HUES64 (cell line): ENCODE measurements at regions not wholly inside any gene's neighbourhood (a gene's known extent, or its start where the extent isn't known, plus 50 kb on each side); places are given as distances from the start of the nearest gene placed in this dataset.
"Not testable (repeated sequence)": the region's sequence is repeated elsewhere in the genome, so short reads cannot be mapped to it uniquely, and the experiment has no call there.

Source experiments
- H3K27ac ChIP-seq: 2 replicates; pipeline ENCODE4 v1.7.0; 2013; ENCODE audit warnings: low read depth, low read length, inconsistent platforms
- H3K27me3 ChIP-seq: 2 replicates; pipeline ENCODE4 v1.6.1; 2013; ENCODE audit warnings: mild to moderate bottlenecking, low read length; ENCODE audit not compliant: insufficient read depth
- H3K36me3 ChIP-seq: 2 replicates; pipeline ENCODE4 v1.6.1; 2013; ENCODE audit warnings: mild to moderate bottlenecking, low read length; ENCODE audit not compliant: insufficient read depth
- H3K4me1 ChIP-seq: 2 replicates; pipeline ENCODE4 v1.6.1; 2013; ENCODE audit warnings: mild to moderate bottlenecking, low read length, moderate library complexity; ENCODE audit not compliant: insufficient read depth
- H3K4me3 ChIP-seq: 2 replicates; pipeline ENCODE4 v1.5.1; 2013; ENCODE audit warnings: mild to moderate bottlenecking, low read length, moderate library complexity
- H3K9ac ChIP-seq: 2 replicates; pipeline ENCODE4 v1.6.1; 2013; ENCODE audit warnings: mild to moderate bottlenecking, low read depth, low read length
- H3K9me3 ChIP-seq: 2 replicates; pipeline ENCODE4 v1.6.1; 2013; ENCODE audit warnings: low read depth, low read length; ENCODE audit not compliant: insufficient read depth
- WGBS: fragments of 150-250, 120-280 bp; methylation state at CpG from one replicate; pipeline ENCODE4 v1.1.7; 2013; ENCODE audit warnings: missing lambda C conversion rate; 5-methylcytosine and 5-hydroxymethylcytosine counted together

DNA sequence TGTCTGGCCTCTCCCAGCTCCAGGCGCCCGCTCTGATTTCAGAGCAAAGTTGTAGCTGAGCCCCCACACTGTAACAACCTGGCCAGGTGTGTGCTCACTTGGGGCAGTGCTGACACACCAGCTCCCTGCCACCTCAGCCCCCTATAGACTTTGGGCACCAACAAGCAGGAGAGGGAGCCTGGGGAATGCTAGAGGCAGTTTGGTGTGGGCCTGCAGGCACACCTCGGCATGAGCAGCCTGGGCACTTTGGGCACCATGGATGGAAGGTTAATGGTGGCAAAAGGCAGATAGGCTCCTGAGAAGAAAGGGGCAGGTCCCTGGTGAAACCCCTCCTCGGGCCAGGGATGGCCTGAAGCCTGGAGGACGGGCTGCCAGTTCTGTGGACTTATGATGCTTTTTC, 212.7 kb upstream of the GNAI1 start:
- Histone ChIP-seq H3K36me3 (no peaks in the 10 kb centered on the region), H3K9ac (no peak overlapping the region), H3K4me1 (no peaks in the 10 kb centered on the region), H3K27me3 (no peaks in the 10 kb centered on the region), H3K27ac (no peak overlapping the region), H3K4me3 (no peak overlapping the region), H3K9me3 (0 out of 2 replicates have a peak, but pooled peaks cover 4% of the 10 kb centered on the region)
- 91% methylated on average over 5 of the region's 5 CpGs for WGBS

DNA sequence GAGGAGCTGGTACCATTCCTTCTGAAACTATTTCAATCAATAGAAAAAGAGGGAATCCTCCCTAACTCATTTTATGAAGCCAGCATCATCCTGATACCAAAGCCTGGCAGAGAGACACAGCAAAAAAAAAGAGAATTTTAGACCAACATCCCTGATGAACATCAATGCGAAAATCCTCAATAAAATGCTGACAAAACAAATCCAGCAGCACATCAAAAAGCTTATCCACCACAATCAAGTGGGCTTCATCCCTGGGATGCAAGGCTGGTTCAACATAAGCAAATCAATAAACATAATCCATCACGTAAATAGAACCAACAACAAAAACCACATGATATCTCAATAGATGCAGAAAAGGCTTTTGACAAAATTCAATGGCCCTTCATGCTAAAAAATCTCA, 216.0 kb upstream of the GNAI1 start:
- H3K27ac ChIP-seq, result not testable (repeated sequence)

DNA sequence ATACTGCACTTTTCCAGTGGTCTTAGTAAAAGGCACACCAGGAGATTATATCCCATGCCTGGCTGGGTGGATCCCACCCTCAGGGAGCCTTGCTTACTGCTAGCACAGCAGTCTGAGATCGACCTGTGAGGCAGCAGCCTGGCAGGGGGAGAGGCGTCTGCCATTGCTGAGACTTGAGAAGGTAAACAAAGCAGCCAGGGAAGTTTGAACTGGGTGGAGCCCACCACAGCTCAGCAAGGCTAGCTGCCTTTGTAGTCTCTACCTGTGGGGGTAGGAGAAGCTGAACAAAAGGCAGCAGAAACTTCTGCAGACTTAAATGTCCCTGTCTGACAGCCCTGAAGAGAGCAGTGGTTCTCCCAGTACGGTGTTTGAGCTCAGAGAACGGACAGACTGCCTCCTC, 219.3 kb upstream of the GNAI1 start:
- H3K9ac ChIP-seq, H3K36me3 ChIP-seq, H3K4me1 ChIP-seq, H3K27me3 ChIP-seq, H3K27ac ChIP-seq, H3K4me3 ChIP-seq: not testable (repeated sequence)
- WGBS, result 90% methylated on average over 4 of the region's 4 CpGs
- H3K9me3 ChIP-seq, result peaks cover 12% of the 10 kb centered on the region

More for the DNA sequence above, 216.0 kb upstream of the GNAI1 start:
- not testable (repeated sequence) for H3K36me3 ChIP-seq, H3K4me1 ChIP-seq, H3K9ac ChIP-seq, H3K27me3 ChIP-seq, H3K4me3 ChIP-seq
- 90% methylated on average over 2 of the region's 2 CpGs for WGBS
- peaks cover 15% of the 10 kb centered on the region for H3K9me3 ChIP-seq

DNA sequence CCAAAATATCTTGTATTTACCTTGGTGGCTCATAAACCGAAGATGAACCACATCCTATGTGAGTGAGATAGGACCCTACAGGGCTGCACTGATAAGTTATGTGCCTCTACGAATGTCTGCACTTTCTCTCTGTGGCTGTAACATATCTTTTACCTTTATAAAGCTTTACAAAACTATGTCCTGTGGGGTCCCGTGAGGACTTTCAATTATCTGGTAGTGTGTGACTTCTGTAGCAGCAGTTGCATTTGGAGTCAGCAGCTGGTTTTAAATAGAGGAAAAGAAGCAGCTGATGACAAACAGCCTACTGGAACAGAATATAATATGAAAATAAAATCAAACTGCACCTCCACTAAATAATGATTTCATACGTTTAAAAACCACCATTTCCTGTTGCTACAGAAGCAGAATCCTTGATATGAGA, 222.4 kb upstream of the GNAI1 start:
- H3K9ac ChIP-seq, result no peak overlapping the region
- no peaks in the 10 kb centered on the region for H3K27me3 ChIP-seq
- no peak overlapping the region for H3K4me3 ChIP-seq
- H3K4me1 ChIP-seq, result no peaks in the 10 kb centered on the region
- H3K36me3 ChIP-seq, result no peaks in the 10 kb centered on the region
- 71% methylated on average over 3 of the region's 4 CpGs for WGBS
- peaks cover 12% of the 10 kb centered on the region for H3K9me3 ChIP-seq
- H3K27ac ChIP-seq, result no peak overlapping the region

GRCh38 chr7:79911420-79911819, 223.2 kb upstream of the GNAI1 start:
- Histone ChIP-seq H3K4me1 (no peaks in the 10 kb centered on the region), H3K9me3 (peaks cover 12% of the 10 kb centered on the region), H3K27me3 (no peaks in the 10 kb centered on the region), H3K36me3 (no peaks in the 10 kb centered on the region), H3K4me3 (no peak overlapping the region), H3K9ac (no peak overlapping the region), H3K27ac (no peak overlapping the region)
- WGBS, result 94% methylated on average over 3 of the region's 3 CpGs

DNA sequence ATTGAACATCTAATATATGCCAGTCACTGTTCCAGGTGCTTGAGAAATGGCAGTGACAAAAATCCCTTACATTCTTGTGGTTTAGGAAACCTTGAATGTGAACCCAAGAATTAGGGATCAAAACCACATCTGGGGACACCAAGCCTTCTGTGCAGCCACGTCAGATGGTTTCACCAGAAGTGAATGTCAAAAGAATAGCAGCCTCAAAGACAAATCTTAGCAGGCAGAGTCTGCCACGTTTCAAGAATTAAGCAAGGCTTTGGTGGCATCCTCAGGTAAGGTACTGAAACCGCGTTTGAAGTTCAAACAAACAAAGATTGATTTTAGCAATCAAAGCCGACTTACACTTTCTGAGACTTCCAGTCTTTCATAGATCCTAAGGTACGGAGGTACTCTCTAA, 225.5 kb upstream of the GNAI1 start:
- Histone ChIP-seq H3K4me1 (no peaks in the 10 kb centered on the region), H3K9me3 (0 out of 2 replicates have a peak, but pooled peaks cover under 1% of the 10 kb centered on the region), H3K27me3 (no peaks in the 10 kb centered on the region), H3K36me3 (no peaks in the 10 kb centered on the region), H3K27ac (no peak overlapping the region), H3K4me3 (no peak overlapping the region), H3K9ac (no peak overlapping the region)
- WGBS, result 92% methylated on average over 6 of the region's 6 CpGs

GRCh38 chr7:79897166-79897565, 237.5 kb upstream of the GNAI1 start:
- Histone ChIP-seq H3K36me3 (no peaks in the 10 kb centered on the region), H3K4me3 (no peak overlapping the region), H3K9ac (no peak overlapping the region), H3K9me3 (no peaks in the 10 kb centered on the region), H3K4me1 (no peaks in the 10 kb centered on the region), H3K27ac (no peak overlapping the region), H3K27me3 (no peaks in the 10 kb centered on the region)

- Histone ChIP-seq H3K4me1 (no peaks in the 10 kb centered on the region), H3K9ac (no peak overlapping the region), H3K4me3 (no peak overlapping the region), H3K27ac (no peak overlapping the region), H3K9me3 (no peaks in the 10 kb centered on the region), H3K36me3 (no peaks in the 10 kb centered on the region), H3K27me3 (no peaks in the 10 kb centered on the region)
- WGBS, result 91% methylated on average over 1 of the region's 1 CpG
Observed at GRCh38 chr7:79893991-79894390, 240.6 kb upstream of the GNAI1 start.

DNA sequence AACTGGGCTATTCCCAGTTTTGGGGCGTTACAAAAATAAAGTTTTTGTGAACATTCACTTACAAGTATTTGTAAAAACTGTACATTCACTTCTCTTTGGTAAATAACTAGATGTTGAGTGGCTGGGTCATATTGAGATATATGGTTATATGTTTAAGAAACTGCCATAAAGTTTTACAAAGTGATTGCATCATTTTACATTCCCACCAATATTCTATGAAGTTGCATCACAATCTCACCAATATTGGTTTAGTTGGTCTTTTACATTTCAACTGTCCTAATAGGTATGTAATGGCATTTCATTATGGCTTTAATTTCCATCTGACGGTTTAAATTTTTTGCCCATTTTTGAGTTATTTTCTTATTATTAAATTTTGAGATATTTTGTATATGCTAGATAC, 251.7 kb upstream of the GNAI1 start:
- H3K27ac ChIP-seq, result no peak overlapping the region
- H3K27me3 ChIP-seq, result no peaks in the 10 kb centered on the region
- no peaks in the 10 kb centered on the region for H3K9me3 ChIP-seq
- H3K9ac ChIP-seq, result no peak overlapping the region
- no peaks in the 10 kb centered on the region for H3K36me3 ChIP-seq
- WGBS, result 100% methylated on average over 1 of the region's 2 CpGs
- H3K4me1 ChIP-seq, result no peaks in the 10 kb centered on the region
- H3K4me3 ChIP-seq, result no peak overlapping the region

DNA sequence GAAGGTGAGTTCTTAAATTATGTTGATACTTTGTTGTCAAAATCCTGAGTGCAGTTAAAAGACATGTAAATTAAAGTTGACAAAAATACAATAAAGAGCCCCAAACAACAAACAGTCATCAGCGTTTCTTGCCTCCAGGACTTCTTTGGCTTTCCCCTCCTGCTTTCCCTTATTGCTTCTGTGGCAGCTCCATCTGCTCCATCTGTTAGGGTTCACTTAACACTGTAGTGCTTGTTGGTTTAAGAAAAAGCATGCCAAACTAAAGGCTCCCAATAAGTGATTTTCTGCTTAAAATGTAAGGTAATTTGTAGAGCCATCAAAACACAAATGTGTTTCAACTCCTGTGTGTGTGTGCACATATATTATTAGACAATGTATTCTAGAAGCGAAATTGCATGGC, 254.3 kb upstream of the GNAI1 start:
- Histone ChIP-seq H3K27ac (no peak overlapping the region), H3K36me3 (no peaks in the 10 kb centered on the region), H3K4me1 (no peaks in the 10 kb centered on the region), H3K4me3 (no peak overlapping the region), H3K9me3 (no peaks in the 10 kb centered on the region), H3K9ac (no peak overlapping the region), H3K27me3 (no peaks in the 10 kb centered on the region)
- 80% methylated on average over 2 of the region's 2 CpGs for WGBS

- H3K27me3 ChIP-seq, result no peaks in the 10 kb centered on the region
- WGBS, result 100% methylated on average over 1 of the region's 3 CpGs
- H3K4me3 ChIP-seq, result no peak overlapping the region
- H3K9me3 ChIP-seq, result no peaks in the 10 kb centered on the region
- no peak overlapping the region for H3K27ac ChIP-seq
- no peak overlapping the region for H3K9ac ChIP-seq
- no peaks in the 10 kb centered on the region for H3K36me3 ChIP-seq
- no peaks in the 10 kb centered on the region for H3K4me1 ChIP-seq
Observed at GRCh38 chr7:79877874-79878465, 256.7 kb upstream of the GNAI1 start.

- no peaks in the 10 kb centered on the region for H3K36me3 ChIP-seq
- no peaks in the 10 kb centered on the region for H3K9me3 ChIP-seq
- WGBS, result 95% methylated on average over 6 of the region's 6 CpGs
- H3K9ac ChIP-seq, result no peak overlapping the region
- no peaks in the 10 kb centered on the region for H3K4me1 ChIP-seq
- H3K27ac ChIP-seq, result no peak overlapping the region
- no peak overlapping the region for H3K4me3 ChIP-seq
- no peaks in the 10 kb centered on the region for H3K27me3 ChIP-seq
Observed at GRCh38 chr7:79876848-79877252, 257.8 kb upstream of the GNAI1 start.
